HepG2 (cell line): ENCODE measurements at regions not wholly inside any gene's neighbourhood (a gene's known extent, or its start where the extent isn't known, plus 50 kb on each side); places are given as distances from the start of the nearest gene placed in this dataset.

Experiments used
- HNF4A ChIP-seq: sonication (generic); formaldehyde crosslinking; IDR thresholded peaks from 2 replicates; pipeline ENCODE4 v1.4.0; 2020; ENCODE audit warnings: missing genetic modification reagents
- KAT2B ChIP-seq: fragments of 150-350 bp; IDR thresholded peaks from 2 replicates; pipeline ENCODE4 v1.6.1; 2014; ENCODE audit warnings: low read depth, low read length, borderline replicate concordance
- MTF1 ChIP-seq: sonication (generic); formaldehyde crosslinking; IDR thresholded peaks from 2 replicates; pipeline ENCODE4 v1.5.0; 2020; ENCODE audit warnings: missing genetic modification reagents
- MXI1 ChIP-seq: IDR thresholded peaks from 3 replicates; pipeline ENCODE4 v1.6.1; 2012; ENCODE audit warnings: low read depth, low read length, inconsistent platforms, borderline replicate concordance
- ZFP62 ChIP-seq: sonication (generic); formaldehyde crosslinking; IDR thresholded peaks from 2 replicates; pipeline ENCODE4 v1.4.0; 2020; ENCODE audit warnings: missing genetic modification reagents
- ZNF24 ChIP-seq: fragments of 450-650 bp; IDR thresholded peaks from 2 replicates; pipeline ENCODE4 v1.6.1; 2017; ENCODE audit warnings: antibody characterized with exemption, mild to moderate bottlenecking
- TF ChIP-seq, protein P1 (sequence below): sonication (generic); formaldehyde crosslinking; IDR thresholded peaks from 2 replicates; pipeline ENCODE4 v1.5.0; 2020; ENCODE audit warnings: mild to moderate bottlenecking, missing genetic modification reagents

- no peak for TF ChIP-seq ZNF24
- no peak for TF ChIP-seq KAT2B
- TF ChIP-seq, protein P1, sequence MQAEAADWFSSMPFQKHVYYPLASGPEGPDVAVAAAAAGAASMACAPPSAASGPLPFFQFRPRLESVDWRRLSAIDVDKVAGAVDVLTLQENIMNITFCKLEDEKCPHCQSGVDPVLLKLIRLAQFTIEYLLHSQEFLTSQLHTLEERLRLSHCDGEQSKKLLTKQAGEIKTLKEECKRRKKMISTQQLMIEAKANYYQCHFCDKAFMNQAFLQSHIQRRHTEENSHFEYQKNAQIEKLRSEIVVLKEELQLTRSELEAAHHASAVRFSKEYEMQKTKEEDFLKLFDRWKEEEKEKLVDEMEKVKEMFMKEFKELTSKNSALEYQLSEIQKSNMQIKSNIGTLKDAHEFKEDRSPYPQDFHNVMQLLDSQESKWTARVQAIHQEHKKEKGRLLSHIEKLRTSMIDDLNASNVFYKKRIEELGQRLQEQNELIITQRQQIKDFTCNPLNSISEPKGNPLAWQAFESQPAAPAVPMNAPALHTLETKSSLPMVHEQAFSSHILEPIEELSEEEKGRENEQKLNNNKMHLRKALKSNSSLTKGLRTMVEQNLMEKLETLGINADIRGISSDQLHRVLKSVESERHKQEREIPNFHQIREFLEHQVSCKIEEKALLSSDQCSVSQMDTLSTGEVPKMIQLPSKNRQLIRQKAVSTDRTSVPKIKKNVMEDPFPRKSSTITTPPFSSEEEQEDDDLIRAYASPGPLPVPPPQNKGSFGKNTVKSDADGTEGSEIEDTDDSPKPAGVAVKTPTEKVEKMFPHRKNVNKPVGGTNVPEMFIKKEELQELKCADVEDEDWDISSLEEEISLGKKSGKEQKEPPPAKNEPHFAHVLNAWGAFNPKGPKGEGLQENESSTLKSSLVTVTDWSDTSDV = no peak
- TF ChIP-seq MXI1 = no peak
- TF ChIP-seq ZFP62 (CRISPR knock-in tag) = no peak
- no peak for TF ChIP-seq HNF4A
- TF ChIP-seq MTF1 (CRISPR knock-in tag) = no peak
Observed at GRCh38 chr2:59967691-59968090, 585.8 kb downstream of the BCL11A start.
